ENCODE measurements at regions not wholly inside any gene's neighbourhood (a gene's known extent, or its start where the extent isn't known, plus 50 kb on each side); places are given as distances from the start of the nearest gene placed in this dataset.

GRCh38 chr2:198825534-198825933, 632.2 kb downstream of the SATB2 start:
- Histone ChIP-seq H3K36me3 (ENCODE audit: control insufficient read depth, insufficient read depth, low read length) (no peaks in the 10 kb centered on the region), H3K79me2 (ENCODE audit: control insufficient read depth, insufficient read depth, low read length) (no peaks in the 10 kb centered on the region), H3K9ac (ENCODE audit: insufficient read depth in 1 of 2, low read depth in 2 of 2, low read length in 2 of 2) (no peak overlapping the region), H3K9me3 (replicated peaks; ENCODE audit: control insufficient read depth, insufficient read depth, low read depth, low read length) (no peaks in the 10 kb centered on the region), H3K4me2 (ENCODE audit: insufficient read depth, low read length) (no peak overlapping the region), H3K4me3 (no peak overlapping the region), H3K9me1 (ENCODE audit: control insufficient read depth, insufficient read depth, low read length) (no peaks in the 10 kb centered on the region), H4K20me1 (replicated peaks; ENCODE audit: control insufficient read depth, insufficient read depth, low read length) (no peaks in the 10 kb centered on the region), H3K27me3 (ENCODE audit: control insufficient read depth in 2 of 2, insufficient read depth in 2 of 2, low read length in 2 of 2) (no peaks in the 10 kb centered on the region), H3K27ac (ENCODE audit: extremely low read depth, low read depth, low read length) (no peak overlapping the region), H3K4me1 (replicated peaks in 1 of 2; ENCODE audit: control insufficient read depth in 2 of 2, insufficient read depth in 2 of 2, low read length in 2 of 2) (no peaks in the 10 kb centered on the region), H2AFZ (ENCODE audit: low read depth, low read length) (no peak overlapping the region)
- FAIRE-seq (no peak), DNase-seq (ENCODE audit: extremely low read depth in 1 of 4, low spot score in 3 of 4) (no peak), ATAC-seq (no peak)
- ChIA-PET POLR2A (no interaction called here), CTCF (ENCODE audit: low intra/inter-chr PET ratio) (no interaction called here)
- no TSS peak for BruUV-seq (replicated peaks)
- in situ Hi-C loops (cut with MboI) (no loop called here), intact Hi-C loops (cut with micrococcal nuclease) (no loop called here)
- TF ChIP-seq ZFX (CRISPR knock-in tag; IDR thresholded peaks at IDR 0.05) (no peak), NFIC (IDR thresholded peaks at IDR 0.05) (no peak), PHF8 (IDR thresholded peaks at IDR 0.05; ENCODE audit: borderline replicate concordance, low read length) (no peak), RBFOX2 (IDR thresholded peaks at IDR 0.05; ENCODE audit: low read depth, low read length) (no peak), NCOR1 (IDR thresholded peaks at IDR 0.05) (no peak), LEF1 (IDR thresholded peaks at IDR 0.05) (no peak), MAFK (IDR thresholded peaks at IDR 0.05; ENCODE audit: low read length) (peak; percentile 23; the same call in 1 of the 2 replicates), ZNF316 (IDR thresholded peaks at IDR 0.05) (peak; percentile 16; the same call in 1 of the 2 replicates), SMARCA5 (IDR thresholded peaks at IDR 0.05) (no peak), ARNT (IDR thresholded peaks at IDR 0.05) (no peak), HDAC8 (tag; IDR thresholded peaks at IDR 0.05) (no peak), CBX8 (IDR thresholded peaks at IDR 0.05; ENCODE audit: borderline replicate concordance, extremely low read depth, low read depth, low read length, poor library complexity, severe bottlenecking) (no peak), DPF2 (IDR thresholded peaks at IDR 0.05) (no peak), C11orf30 (IDR thresholded peaks at IDR 0.05; ENCODE audit: low read depth) (peak; percentile 27; the same call in 1 of the 2 replicates), MXI1 (IDR thresholded peaks at IDR 0.05; ENCODE audit: low read depth, low read length) (no peak), TFAP4 (CRISPR knock-in tag; IDR thresholded peaks at IDR 0.05; ENCODE audit: borderline replicate concordance) (no peak), TSHZ1 (CRISPR knock-in tag; IDR thresholded peaks at IDR 0.05) (no peak)
